HG03575 (cell line): ENCODE measurements at regions not wholly inside any gene's neighbourhood (a gene's known extent, or its start where the extent isn't known, plus 50 kb on each side); places are given as distances from the start of the nearest gene placed in this dataset.
"Not testable (repeated sequence)": the region's sequence is repeated elsewhere in the genome, so short reads cannot be mapped to it uniquely, and the experiment has no call there.

Experiments
- ATAC-seq: cut with Tn5 transposase; IDR thresholded peaks from one replicate; pipeline ENCODE4 v1.9.1; 2021; ENCODE audit not compliant: unreplicated experiment, insufficient number of reproducible peaks, low FRiP score; ENCODE audit errors: extremely low read depth

DNA sequence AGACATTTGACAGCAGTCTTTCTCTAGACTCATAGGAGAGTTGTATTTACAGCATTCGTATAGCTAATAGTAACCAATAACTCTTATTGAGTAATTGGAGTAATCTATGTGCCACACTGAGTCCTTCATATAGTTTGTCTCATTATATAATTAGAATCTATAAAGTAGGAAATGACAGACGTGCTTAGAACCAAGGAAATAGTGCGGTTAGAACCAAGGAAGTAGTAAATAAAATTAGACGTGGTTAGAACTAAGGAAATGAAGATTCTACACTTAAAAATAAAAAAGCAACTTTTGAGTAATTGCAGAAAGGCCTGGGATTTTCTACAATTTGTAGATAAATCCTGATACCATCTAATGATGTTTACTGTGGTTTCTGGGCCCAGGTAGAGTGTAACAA is 107.8 kb upstream of the TNFSF11 start:
- ATAC-seq: no peak

DNA sequence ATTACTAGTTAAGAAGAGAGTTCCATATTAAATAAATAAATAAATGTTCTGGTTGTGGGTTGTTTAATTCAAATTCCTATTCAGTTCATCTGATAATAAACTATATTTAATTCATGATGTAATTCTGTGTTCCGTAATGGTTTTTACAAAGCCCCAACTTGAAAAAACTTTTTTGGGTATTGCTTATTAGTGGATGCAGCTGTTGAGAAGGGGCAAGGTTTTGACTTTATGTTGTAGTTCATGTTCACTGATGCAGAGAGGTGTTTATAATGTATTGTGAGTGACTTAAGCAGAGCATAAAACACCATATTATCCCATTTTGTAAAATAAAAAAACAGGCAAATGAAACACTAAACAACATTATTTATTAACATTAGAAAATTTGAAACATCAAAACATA is 107.3 kb upstream of the TNFSF11 start:
- no peak for ATAC-seq

DNA sequence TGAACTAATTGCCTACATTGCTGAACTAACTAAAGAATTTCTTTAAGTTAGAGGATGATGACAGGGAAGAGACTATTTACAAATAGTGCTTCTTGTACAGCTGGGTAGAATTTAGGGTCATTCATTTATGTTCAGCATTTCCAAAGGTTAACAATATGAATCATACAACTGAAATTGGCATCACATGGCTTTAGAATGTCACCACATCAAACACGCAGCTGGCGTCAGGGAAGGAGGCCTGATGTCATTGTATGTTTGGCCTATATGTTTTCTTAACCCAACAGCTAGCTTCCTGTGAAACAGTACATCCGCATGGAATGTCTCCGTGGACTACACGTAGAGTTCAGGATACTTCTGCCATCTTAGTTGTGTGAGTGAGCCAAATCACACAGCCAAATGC is 99.0 kb upstream of the TNFSF11 start:
- ATAC-seq: no peak

DNA sequence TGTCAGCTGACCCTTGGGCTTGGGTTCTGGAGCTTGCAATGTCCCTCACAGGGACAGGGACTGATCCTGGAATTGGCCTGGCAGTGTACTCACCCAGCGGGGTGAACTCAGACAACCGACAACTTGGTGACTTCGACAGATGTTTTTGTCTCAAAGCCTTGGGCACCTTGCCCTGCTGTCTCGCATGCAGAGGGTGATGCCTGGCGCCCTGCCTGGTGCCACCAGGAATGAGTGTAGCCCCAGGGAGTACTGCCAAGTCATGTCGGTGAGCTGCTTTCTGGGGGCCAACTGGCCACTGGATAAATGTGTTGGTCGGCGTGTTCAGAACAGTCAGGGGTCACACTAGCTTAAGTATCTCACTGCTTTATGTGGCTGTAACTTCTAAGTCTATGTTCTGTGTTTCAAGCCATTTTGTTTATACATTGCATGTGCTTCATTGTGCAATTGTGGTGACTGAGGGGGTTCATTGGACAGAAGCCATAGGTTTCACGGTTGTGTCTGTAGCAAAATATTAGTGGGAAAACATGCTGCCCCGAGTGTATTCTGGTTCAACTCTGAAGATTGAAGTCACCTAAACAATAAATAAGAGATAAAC is 96.3 kb upstream of the TNFSF11 start:
- no peak for ATAC-seq

DNA sequence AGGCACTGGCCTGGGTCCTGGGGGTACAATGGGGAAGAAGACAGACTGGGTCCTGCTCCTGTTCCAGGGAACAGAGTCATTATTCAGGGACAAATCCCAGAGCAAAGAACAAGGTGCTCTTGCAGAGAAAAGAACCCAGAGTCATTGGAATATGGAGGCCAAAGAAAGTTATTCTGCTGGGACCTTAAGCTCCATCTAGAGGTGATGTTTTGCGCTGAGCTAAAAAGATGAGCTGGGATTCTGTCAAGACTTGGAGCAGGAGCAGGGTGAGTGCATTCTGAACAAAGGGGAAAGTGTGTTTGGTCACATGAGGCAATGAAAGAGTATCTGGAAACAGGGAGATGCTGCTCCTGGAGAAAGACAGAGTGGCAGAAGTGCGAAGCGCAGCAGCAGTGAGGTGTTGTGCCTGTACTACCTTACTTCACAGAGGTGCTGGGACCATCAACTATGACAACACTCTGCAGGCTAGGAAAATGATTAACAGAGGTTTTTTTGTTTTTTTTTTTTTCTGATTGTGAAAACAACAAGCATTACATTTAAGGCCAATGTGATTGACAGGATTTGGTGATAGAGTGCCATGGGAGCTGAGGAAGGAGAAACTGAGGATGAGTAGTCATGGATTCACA is 95.3 kb upstream of the TNFSF11 start:
- no peak for ATAC-seq

DNA sequence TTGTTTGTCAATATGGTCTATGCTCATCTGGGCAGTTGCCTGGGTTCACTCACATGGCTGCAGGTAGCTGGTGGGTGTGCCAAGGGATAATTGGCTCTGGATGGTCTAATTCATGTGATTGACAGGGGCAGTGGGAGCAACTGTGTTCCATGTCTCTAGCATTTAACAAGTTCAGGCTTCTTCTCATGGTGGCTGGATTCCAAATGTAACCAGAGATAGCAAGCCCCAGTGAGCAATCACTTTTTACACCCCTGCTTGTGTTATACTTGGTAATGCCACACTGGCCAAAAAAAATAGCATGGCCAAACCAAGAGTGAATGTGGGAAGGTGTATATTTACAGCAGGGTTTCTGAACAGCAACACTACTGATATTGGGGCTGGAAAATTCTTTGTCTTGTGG is 89.6 kb upstream of the TNFSF11 start:
- ATAC-seq: no peak

DNA sequence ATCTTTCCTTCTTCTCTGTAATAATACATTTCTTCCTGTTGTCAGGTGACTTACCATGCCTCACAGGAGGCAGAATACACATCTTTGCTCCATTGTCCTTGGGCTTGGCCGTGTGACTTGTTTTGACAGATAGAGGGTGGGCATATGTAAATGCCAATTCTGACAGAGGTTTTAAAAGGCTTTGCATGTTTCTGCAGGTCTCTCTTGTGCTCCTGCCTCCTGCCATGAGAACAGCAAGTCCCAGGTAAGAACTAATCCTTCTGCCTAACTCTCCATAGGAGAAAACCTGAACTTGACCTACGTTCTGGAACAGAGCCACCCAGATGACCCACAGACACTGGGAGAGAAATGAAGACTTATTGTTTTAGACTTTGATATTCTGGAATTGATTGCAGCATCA is 88.7 kb upstream of the TNFSF11 start:
- ATAC-seq: no peak

DNA sequence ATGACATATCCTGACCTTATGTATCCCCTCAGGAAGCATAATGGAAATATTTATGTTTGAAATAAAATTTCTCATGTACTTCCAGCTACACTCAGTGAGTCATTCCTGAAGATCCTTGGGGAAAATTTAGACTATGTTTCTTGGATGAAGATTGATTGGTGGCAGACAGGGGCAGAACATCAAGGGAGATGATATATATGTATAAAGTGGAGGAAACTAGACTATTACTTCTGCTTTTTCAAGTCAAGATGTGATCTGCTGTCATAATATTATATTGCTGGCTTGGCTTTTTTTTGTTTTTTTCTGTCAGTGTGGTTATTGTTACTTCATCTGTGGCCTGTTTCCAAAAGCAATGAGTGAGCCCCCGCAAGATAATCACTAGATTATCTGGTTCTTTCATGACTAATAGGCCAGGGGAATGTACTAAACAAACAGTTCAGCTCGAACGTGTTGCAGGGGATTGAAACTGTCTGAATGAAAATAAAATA is 87.2 kb upstream of the TNFSF11 start:
- no peak for ATAC-seq

DNA sequence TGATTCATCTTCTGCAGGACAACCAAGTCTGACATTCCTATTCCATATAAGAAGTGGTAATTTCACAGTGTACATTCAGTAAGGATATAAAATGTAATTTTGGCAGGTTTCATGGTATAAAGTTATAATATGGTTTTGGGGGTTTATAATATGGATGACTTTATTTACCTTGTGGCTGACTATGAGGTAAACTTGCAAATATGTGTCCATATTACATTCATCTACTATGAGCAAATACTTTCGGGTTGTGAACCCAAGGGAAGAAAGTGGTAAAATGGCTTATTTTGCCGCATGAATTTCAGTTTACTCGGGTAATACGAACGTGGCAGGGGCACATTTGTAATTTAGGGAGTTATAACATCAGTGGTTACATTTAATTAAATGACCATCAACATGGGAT is 86.7 kb upstream of the TNFSF11 start:
- ATAC-seq: no peak

DNA sequence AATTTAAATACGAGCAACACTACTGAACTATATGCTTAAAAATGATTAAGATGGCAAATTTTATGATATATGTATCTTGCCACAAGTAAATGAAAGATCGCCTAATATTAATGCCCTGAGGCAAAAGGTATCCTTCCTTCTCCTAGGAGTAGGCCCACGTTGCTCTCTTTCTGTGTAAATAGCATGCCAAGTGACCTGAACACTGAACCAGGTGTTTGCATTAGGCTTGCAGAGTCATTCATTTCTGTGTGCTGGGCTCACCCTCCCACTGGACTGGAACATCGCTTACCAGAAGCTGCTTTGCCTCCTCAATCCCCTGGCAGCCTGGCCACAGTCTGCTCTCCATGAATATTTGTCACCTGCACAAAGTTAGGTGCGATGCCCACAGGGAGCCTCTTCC is 83.3 kb upstream of the TNFSF11 start:
- no peak for ATAC-seq

DNA sequence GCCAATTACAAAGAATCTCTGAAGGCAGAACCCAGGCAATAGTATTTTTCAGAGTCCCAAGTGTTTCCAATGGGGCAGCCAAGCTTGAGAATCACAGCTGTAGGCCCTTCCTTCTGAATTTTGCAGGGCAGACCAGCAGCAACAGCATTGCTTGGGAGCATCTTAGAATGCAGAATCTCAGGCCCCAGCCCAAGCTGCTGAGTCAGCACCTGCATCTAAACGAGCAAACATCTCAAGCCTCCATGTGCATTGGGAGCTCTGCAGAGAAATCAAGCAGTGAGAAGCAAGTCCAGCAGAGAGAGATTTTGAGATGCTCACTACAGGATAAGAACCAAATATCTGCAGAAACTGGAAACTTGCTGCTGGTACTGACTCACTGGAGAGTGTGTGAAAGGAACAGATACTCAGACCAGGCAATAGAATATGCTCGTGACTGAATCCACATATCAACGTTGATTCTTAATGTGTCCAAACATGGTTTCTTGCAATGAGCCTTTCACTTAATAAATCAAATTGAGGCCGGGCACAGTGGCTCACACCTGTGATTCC is 81.5 kb upstream of the TNFSF11 start:
- no peak for ATAC-seq

DNA sequence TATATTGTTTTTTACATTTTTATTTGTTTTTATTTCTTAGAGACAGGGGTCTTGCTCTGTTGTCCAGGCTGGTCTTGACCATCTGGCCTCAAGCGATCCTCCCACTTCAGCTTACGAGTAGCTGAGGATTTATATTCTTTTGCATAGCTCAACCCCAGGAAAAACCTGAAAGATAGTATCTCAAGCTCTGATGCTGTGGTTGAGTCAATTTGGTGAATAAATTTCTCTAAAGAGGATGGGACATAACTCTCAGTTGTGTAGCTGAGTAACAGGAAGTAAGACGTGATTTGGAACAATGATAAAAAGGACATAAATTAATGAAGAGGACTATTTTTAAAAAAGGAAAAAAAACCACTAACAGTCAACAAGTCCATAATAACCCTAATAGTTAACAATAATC is 79.8 kb upstream of the TNFSF11 start:
- no peak for ATAC-seq

DNA sequence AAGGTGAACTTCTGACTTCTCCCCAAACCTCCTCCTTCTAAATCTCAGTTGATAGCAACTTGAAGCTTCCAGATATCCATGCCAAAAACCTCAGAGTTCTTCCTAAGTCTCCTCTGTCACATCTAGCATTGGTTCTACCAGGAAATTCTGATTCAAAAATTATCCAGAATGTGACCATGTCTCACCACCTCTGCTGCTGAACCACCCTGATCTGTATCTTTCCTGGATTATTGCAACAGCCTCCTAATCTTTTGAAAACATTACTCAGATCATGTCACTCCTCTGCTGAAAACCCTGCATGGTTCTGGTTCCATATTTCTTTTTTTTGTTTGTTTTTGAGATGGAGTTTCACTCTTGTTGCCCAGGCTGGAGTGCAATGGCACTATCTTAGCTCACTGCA is 78.7 kb upstream of the TNFSF11 start:
- no peak for ATAC-seq

DNA sequence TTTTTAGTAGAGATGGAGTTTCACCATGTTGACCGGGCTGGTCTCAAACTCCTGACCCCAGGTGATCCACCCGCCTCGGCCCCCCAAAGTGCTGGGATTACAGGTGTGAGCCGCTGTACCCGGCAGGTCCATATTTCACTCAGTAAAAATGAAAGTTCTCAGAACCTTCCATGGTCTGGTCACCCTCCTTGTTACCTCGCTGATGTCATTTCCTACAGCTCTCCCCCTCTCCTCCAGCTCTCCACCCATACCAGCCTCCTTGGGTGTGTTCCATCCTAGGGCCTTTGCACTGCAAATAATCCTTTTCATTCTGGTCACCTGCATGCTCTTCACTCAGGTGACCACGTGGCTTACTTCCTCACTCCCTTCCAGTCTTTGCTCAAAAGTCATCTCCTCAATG is 78.2 kb upstream of the TNFSF11 start:
- no peak for ATAC-seq

DNA sequence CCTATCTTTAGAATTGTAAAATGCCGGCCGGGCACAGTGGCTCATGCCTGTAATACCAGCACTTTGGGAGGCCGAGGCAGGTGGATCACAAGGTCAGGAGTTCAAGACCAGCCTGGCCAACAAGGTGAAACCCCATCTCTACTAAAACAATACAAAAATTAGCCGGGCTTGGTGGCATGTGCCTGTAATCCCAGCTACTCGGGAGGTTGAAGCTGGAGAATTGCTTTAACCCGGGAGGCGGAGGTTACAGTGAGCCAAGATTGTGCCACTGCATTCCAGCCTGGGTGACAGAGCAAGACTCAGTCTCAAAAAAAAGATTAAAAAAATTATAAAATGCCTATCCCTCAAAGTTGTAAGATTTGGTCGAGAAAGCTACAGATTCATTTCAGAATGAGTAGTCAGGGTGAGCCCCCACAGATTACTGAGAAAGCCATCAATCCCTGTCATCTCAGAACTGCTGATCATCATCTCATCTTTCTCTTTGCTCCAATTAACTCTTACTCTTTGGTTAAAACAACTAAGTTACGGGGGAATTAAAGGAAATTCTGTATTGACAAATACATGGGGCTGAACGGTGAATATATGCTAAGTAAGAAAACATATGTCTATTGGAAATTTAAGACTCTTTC is 76.9 kb upstream of the TNFSF11 start:
- ATAC-seq: not testable (repeated sequence)

DNA sequence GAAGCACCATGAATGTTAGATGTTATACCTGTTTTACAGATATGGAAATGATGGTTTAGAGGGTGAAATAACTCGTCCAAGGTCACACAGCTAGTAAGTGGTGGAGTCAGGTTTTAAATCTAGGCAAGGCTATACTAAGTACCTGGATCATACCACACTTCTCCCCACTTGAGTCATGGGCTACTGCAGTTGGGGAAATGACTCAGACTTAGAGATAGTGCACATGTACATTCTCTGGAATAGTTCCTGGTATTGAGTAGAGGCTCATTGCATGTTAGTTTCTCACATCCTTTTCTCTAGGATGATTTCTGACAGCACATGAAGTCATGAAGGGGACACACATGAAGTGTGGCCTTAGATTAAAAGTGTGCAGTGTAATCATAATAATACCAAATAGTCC is 76.2 kb upstream of the TNFSF11 start:
- peak; percentile 83 for ATAC-seq

DNA sequence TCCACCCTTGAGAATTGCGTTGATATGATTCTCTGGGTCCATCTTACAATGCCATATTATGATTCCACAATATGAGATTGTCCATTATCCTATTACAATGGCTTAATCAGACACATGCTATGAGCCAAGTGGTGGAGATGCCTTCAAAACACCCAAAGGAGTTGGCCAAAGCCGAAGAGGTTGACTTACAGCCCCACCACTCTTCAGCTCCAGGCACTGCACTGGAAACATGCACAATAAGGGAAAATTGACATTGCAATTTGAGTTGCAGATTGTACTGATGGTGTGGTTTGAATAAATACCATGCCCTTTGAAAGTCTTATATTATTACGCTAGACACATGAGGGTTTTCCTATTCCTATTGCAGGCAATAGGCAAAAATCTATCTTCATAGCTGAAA is 75.4 kb upstream of the TNFSF11 start:
- ATAC-seq: no peak
